ENCODE measurements at regions not wholly inside any gene's neighbourhood (a gene's known extent, or its start where the extent isn't known, plus 50 kb on each side); places are given as distances from the start of the nearest gene placed in this dataset.
A peak's percentile ranks its signal among the peaks of the same experiment; 100 is the strongest.

DNA sequence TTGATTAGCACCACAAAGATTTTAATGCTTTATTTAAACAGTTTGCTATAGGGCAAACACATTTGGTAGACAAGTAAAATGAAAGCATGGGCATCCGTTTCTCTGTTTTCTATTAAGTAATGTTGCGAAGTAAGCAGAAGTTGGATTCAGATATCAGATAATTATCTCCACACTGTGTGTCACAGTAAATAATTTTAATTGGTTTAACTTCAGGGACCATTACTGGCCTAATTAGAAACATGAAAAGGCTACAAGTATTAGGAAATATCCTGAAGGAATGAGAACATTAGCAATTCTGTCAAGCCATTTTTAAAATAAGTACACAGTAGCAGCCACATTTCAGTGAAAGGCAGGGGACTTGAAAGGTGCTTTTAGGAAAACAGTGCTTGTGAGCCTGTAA, 975.4 kb downstream of the NR2F1-AS1 start:
- Histone ChIP-seq H3K4me3 (replicated peaks; ENCODE audit: insufficient read depth, low read length) (no peak overlapping the region), H3K27me3 (ENCODE audit: insufficient read depth, poor library complexity, severe bottlenecking) (no peaks in the 10 kb centered on the region), H3K27ac (replicated peaks) (no peak overlapping the region)
- no peak for DNase-seq (ENCODE audit: low read depth in 1 of 2, low spot score in 1 of 2)
- TF ChIP-seq GABPA (IDR thresholded peaks at IDR 0.05; ENCODE audit: low read depth) (no peak), POLR2AphosphoS5 (IDR thresholded peaks at IDR 0.05; ENCODE audit: low read depth) (no peak), SPI1 (IDR thresholded peaks at IDR 0.05; ENCODE audit: borderline replicate concordance, low read depth) (no peak)
- TF ChIP-seq, protein P1, sequence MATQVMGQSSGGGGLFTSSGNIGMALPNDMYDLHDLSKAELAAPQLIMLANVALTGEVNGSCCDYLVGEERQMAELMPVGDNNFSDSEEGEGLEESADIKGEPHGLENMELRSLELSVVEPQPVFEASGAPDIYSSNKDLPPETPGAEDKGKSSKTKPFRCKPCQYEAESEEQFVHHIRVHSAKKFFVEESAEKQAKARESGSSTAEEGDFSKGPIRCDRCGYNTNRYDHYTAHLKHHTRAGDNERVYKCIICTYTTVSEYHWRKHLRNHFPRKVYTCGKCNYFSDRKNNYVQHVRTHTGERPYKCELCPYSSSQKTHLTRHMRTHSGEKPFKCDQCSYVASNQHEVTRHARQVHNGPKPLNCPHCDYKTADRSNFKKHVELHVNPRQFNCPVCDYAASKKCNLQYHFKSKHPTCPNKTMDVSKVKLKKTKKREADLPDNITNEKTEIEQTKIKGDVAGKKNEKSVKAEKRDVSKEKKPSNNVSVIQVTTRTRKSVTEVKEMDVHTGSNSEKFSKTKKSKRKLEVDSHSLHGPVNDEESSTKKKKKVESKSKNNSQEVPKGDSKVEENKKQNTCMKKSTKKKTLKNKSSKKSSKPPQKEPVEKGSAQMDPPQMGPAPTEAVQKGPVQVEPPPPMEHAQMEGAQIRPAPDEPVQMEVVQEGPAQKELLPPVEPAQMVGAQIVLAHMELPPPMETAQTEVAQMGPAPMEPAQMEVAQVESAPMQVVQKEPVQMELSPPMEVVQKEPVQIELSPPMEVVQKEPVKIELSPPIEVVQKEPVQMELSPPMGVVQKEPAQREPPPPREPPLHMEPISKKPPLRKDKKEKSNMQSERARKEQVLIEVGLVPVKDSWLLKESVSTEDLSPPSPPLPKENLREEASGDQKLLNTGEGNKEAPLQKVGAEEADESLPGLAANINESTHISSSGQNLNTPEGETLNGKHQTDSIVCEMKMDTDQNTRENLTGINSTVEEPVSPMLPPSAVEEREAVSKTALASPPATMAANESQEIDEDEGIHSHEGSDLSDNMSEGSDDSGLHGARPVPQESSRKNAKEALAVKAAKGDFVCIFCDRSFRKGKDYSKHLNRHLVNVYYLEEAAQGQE (IDR thresholded peaks at IDR 0.05; ENCODE audit: insufficient replicate concordance, low read depth) = no peak
- TF ChIP-seq, protein P2, sequence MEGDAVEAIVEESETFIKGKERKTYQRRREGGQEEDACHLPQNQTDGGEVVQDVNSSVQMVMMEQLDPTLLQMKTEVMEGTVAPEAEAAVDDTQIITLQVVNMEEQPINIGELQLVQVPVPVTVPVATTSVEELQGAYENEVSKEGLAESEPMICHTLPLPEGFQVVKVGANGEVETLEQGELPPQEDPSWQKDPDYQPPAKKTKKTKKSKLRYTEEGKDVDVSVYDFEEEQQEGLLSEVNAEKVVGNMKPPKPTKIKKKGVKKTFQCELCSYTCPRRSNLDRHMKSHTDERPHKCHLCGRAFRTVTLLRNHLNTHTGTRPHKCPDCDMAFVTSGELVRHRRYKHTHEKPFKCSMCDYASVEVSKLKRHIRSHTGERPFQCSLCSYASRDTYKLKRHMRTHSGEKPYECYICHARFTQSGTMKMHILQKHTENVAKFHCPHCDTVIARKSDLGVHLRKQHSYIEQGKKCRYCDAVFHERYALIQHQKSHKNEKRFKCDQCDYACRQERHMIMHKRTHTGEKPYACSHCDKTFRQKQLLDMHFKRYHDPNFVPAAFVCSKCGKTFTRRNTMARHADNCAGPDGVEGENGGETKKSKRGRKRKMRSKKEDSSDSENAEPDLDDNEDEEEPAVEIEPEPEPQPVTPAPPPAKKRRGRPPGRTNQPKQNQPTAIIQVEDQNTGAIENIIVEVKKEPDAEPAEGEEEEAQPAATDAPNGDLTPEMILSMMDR (IDR thresholded peaks at IDR 0.05; ENCODE audit: insufficient read depth, low read length) = no peak

DNA sequence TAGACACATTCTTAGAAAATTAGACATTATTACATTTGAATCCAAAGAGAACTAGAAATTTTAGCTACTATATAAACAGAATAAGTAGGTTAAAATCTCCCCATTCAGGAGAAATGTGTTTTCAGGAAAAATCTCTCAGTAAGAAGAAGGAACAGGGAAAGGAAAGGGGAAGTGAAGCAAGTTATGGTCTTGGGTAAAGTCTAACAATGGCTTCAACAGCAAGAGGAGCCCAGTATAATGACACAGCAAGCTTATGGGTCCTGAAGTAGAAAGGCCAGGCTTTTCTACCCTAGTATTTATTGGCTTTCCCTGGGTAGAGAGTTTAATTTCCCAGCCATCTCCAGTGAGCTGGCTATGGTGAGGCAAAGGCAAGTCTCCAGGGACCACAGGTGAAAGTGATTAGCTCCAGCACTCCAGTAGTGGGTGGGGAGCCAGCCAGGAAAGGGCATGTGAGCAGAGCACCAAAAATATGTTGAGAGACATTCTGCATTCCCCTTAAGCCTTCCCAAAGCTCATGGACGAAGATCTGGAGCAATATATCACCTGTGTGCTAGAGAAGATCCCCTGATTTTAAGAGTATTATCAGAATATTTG, 981.7 kb downstream of the NR2F1-AS1 start:
- DNase-seq (ENCODE audit: low read depth in 1 of 2, low spot score in 1 of 2) = peak in 1 of 2 experiments; percentile 0

DNA sequence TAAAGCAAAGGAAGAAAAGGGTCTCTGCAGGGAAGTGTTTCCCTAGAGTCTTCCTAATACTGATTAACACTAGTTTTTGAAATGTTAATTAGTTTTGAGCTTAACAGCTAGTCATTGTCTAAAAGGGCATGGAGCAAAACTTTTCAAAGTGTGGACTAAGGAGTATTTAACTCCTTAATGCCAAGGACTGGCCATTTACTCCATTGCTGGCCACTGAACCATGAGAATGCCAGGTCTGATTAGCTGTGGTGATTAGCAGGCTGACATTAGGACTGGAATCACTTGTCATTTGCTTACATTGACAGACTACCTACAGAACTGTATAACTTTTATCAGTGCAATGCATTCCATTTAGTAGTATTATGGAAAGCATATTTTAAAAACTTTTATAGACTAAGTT, 987.0 kb downstream of the NR2F1-AS1 start:
- Histone ChIP-seq H3K27me3 (ENCODE audit: insufficient read depth, poor library complexity, severe bottlenecking) (no peaks in the 10 kb centered on the region), H3K27ac (replicated peaks) (no peak overlapping the region), H3K4me3 (replicated peaks; ENCODE audit: insufficient read depth, low read length) (no peak overlapping the region)
- TF ChIP-seq POLR2AphosphoS5 (IDR thresholded peaks at IDR 0.05; ENCODE audit: low read depth) (no peak), SPI1 (IDR thresholded peaks at IDR 0.05; ENCODE audit: borderline replicate concordance, low read depth) (no peak), GABPA (IDR thresholded peaks at IDR 0.05; ENCODE audit: low read depth) (no peak)
- TF ChIP-seq, protein P2 (IDR thresholded peaks at IDR 0.05; ENCODE audit: insufficient read depth, low read length) = no peak
- TF ChIP-seq, protein P1 (IDR thresholded peaks at IDR 0.05; ENCODE audit: insufficient replicate concordance, low read depth) = no peak
- no peak for DNase-seq (ENCODE audit: low read depth in 1 of 2, low spot score in 1 of 2)

More for the DNA sequence above, 981.7 kb downstream of the NR2F1-AS1 start:
- H3K27me3 ChIP-seq (ENCODE audit: insufficient read depth, poor library complexity, severe bottlenecking) = no peaks in the 10 kb centered on the region
- TF ChIP-seq, protein P2 (IDR thresholded peaks at IDR 0.05; ENCODE audit: insufficient read depth, low read length) = no peak
- TF ChIP-seq, protein P1 (IDR thresholded peaks at IDR 0.05; ENCODE audit: insufficient replicate concordance, low read depth) = no peak
- TF ChIP-seq POLR2AphosphoS5 (IDR thresholded peaks at IDR 0.05; ENCODE audit: low read depth) (no peak), SPI1 (IDR thresholded peaks at IDR 0.05; ENCODE audit: borderline replicate concordance, low read depth) (peak; percentile 71)
- H3K4me3 ChIP-seq (replicated peaks; ENCODE audit: insufficient read depth, low read length) = no peak overlapping the region
- H3K27ac ChIP-seq (replicated peaks) = no peak overlapping the region

Data from HL-60 (cell line).